Trophoblast cell (in vitro differentiated cells and primary cell): ENCODE measurements at regions not wholly inside any gene's neighbourhood (a gene's known extent, or its start where the extent isn't known, plus 50 kb on each side); places are given as distances from the start of the nearest gene placed in this dataset.

Source experiments
- DNase-seq, 2 donors: peaks; one replicate each; pipeline ENCODE4 v3.0.0-alpha.2; 2016
- H2AFZ ChIP-seq: 2 replicates; pipeline ENCODE4 v1.6.1; 2013; ENCODE audit warnings: low read length, moderate library complexity, mild to moderate bottlenecking; ENCODE audit not compliant: insufficient read depth, poor library complexity
- H2AK5ac ChIP-seq: 2 replicates; pipeline ENCODE4 v1.6.1; 2013; ENCODE audit warnings: mild to moderate bottlenecking, low read length
- H2BK120ac ChIP-seq: 2 replicates; pipeline ENCODE4 v1.6.1; 2013; ENCODE audit warnings: low read length, mild to moderate bottlenecking, moderate library complexity; ENCODE audit not compliant: insufficient read depth, poor library complexity
- H2BK12ac ChIP-seq: 2 replicates; pipeline ENCODE4 v1.6.1; 2013; ENCODE audit warnings: mild to moderate bottlenecking, low read length, moderate library complexity
- H2BK5ac ChIP-seq: 2 replicates; pipeline ENCODE4 v1.6.1; 2013; ENCODE audit warnings: low read length, low read depth, moderate library complexity, mild to moderate bottlenecking; ENCODE audit not compliant: poor library complexity
- H3K14ac ChIP-seq: 2 replicates; pipeline ENCODE4 v1.6.1; 2013; ENCODE audit warnings: mild to moderate bottlenecking, low read length
- H3K18ac ChIP-seq: 2 replicates; pipeline ENCODE4 v1.6.1; 2013; ENCODE audit warnings: mild to moderate bottlenecking, low read length
- H3K23ac ChIP-seq: 2 replicates; pipeline ENCODE4 v1.6.1; 2013; ENCODE audit warnings: low read length
- H3K27ac ChIP-seq: 2 replicates; pipeline ENCODE4 v1.5.1; 2013; ENCODE audit warnings: low read depth, mild to moderate bottlenecking, inconsistent platforms, low read length, moderate library complexity
- H3K27me3 ChIP-seq: 2 replicates; pipeline ENCODE4 v1.6.1; 2013; ENCODE audit warnings: inconsistent platforms, mild to moderate bottlenecking, low read length, moderate library complexity; ENCODE audit not compliant: insufficient read depth
- H3K36me3 ChIP-seq, 2 experiments: 1 replicate in 1 of 2; 2 replicates in 1 of 2; pipeline ENCODE4 v1.6.1; 2013; ENCODE audit warnings: low read length in 2 of 2, mild to moderate bottlenecking in 2 of 2, moderate library complexity in 1 of 2; ENCODE audit not compliant: insufficient read depth in 2 of 2, control insufficient read depth in 1 of 2
- H3K4ac ChIP-seq: 2 replicates; pipeline ENCODE4 v1.6.1; 2013; ENCODE audit warnings: low read depth, mild to moderate bottlenecking, low read length, moderate library complexity
- H3K4me1 ChIP-seq, 2 experiments: 1 replicate in 1 of 2; 2 replicates in 1 of 2; pipeline ENCODE4 v1.6.1; 2013; ENCODE audit warnings: low read length in 2 of 2, mild to moderate bottlenecking in 2 of 2, moderate library complexity in 1 of 2; ENCODE audit not compliant: insufficient read depth in 2 of 2, control insufficient read depth in 1 of 2
- H3K4me2 ChIP-seq: 2 replicates; pipeline ENCODE4 v1.6.1; 2013; ENCODE audit warnings: inconsistent platforms, mild to moderate bottlenecking, low read length, moderate library complexity
- H3K4me3 ChIP-seq: 2 replicates; pipeline ENCODE4 v1.5.1; 2013; ENCODE audit warnings: mild to moderate bottlenecking, low read depth, low read length, inconsistent platforms
- H3K79me1 ChIP-seq: one replicate; pipeline ENCODE4 v1.6.1; 2013; ENCODE audit warnings: low read length
- H3K79me2 ChIP-seq: 2 replicates; pipeline ENCODE4 v1.6.1; 2013; ENCODE audit warnings: low read length, mild to moderate bottlenecking; ENCODE audit not compliant: control insufficient read depth, insufficient read depth, poor library complexity
- H3K9ac ChIP-seq: 2 replicates; pipeline ENCODE4 v1.6.1; 2013; ENCODE audit warnings: mild to moderate bottlenecking, low read length
- H3K9me3 ChIP-seq: 2 replicates; pipeline ENCODE4 v1.6.1; 2013; ENCODE audit warnings: low read depth, mild to moderate bottlenecking, control low read depth, inconsistent platforms, low read length; ENCODE audit not compliant: insufficient read depth
- H4K12ac ChIP-seq: 2 replicates; pipeline ENCODE4 v1.6.1; 2013; ENCODE audit warnings: low read depth, mild to moderate bottlenecking, low read length, moderate library complexity
- H4K8ac ChIP-seq: 2 replicates; pipeline ENCODE4 v1.6.1; 2013; ENCODE audit warnings: low read depth, mild to moderate bottlenecking, low read length, moderate library complexity
- H4K91ac ChIP-seq: one replicate; pipeline ENCODE4 v1.6.1; 2013; ENCODE audit warnings: low read depth, mild to moderate bottlenecking, low read length, moderate library complexity
- WGBS: extraction: QIAGEN DNeasy Blood & Tissue Kit; methylation state at CpG from one replicate; pipeline ENCODE4 v1.1.7; 2013; ENCODE audit warnings: missing lambda C conversion rate; ENCODE audit not compliant: insufficient read length, insufficient coverage; ENCODE audit errors: extremely low coverage; 5-methylcytosine and 5-hydroxymethylcytosine counted together

GRCh38 chr4:27728892-27729291 lies 868.3 kb downstream of the STIM2 start:
- Histone ChIP-seq H3K4me2 (no peak overlapping the region), H3K4ac (no peak overlapping the region), H4K12ac (no peak overlapping the region), H3K79me1 (no peaks in the 10 kb centered on the region), H2AK5ac (no peak overlapping the region), H3K23ac (no peak overlapping the region), H2AFZ (no peak overlapping the region), H4K91ac (no peak overlapping the region), H2BK120ac (no peak overlapping the region), H2BK5ac (no peak overlapping the region), H3K36me3 (no peaks in the 10 kb centered on the region), H3K79me2 (no peaks in the 10 kb centered on the region), H3K9ac (no peak overlapping the region), H2BK12ac (no peak overlapping the region), H3K27me3 (no peaks in the 10 kb centered on the region), H3K4me3 (no peak overlapping the region), H3K9me3 (no peaks in the 10 kb centered on the region), H3K4me1 (no peaks in the 10 kb centered on the region), H4K8ac (no peak overlapping the region), H3K14ac (no peak overlapping the region), H3K27ac (no peak overlapping the region), H3K18ac (no peak overlapping the region)
- no CpG with 5 or more reads among the region's 3 CpGs for WGBS
- DNase-seq = no peak

DNA sequence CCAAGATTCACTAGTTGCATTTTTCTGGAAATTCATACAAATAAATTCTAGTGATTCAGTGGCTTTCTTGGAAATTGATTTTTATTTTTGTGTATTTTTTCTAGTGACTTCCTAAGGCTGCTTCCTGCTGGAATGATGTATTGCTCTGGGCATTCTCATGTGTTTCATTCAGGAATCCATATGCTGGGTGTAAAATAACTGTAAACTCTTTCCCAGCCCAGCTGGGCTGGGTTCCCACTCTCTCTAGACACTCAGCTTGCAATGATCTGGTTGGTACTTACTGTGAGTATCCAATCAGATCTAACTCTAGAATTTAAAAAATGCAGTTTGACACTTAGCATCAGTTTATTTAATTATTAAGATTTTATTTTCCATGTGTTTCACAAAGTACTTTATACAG lies 882.2 kb downstream of the STIM2 start:
- Histone ChIP-seq H3K18ac (no peak overlapping the region), H3K27ac (no peak overlapping the region), H2BK12ac (no peak overlapping the region), H3K4me1 (no peaks in the 10 kb centered on the region), H2AK5ac (no peak overlapping the region), H3K79me2 (no peaks in the 10 kb centered on the region), H4K12ac (no peak overlapping the region), H4K91ac (no peak overlapping the region), H3K9me3 (no peaks in the 10 kb centered on the region), H3K4me2 (no peak overlapping the region), H3K27me3 (no peaks in the 10 kb centered on the region), H4K8ac (no peak overlapping the region), H2BK120ac (no peak overlapping the region), H2AFZ (no peak overlapping the region), H3K4me3 (no peak overlapping the region), H3K9ac (no peak overlapping the region), H2BK5ac (no peak overlapping the region), H3K23ac (no peak overlapping the region), H3K4ac (no peak overlapping the region), H3K79me1 (no peaks in the 10 kb centered on the region), H3K14ac (no peak overlapping the region), H3K36me3 (no peaks in the 10 kb centered on the region)
- no peak for DNase-seq

- Histone ChIP-seq H4K12ac (no peak overlapping the region), H3K27ac (no peak overlapping the region), H2AK5ac (no peak overlapping the region), H4K91ac (no peak overlapping the region), H3K4me1 (no peaks in the 10 kb centered on the region), H3K79me2 (no peaks in the 10 kb centered on the region), H3K27me3 (no peaks in the 10 kb centered on the region), H3K4ac (no peak overlapping the region), H3K23ac (no peak overlapping the region), H3K4me3 (no peak overlapping the region), H3K14ac (no peak overlapping the region), H2AFZ (no peak overlapping the region), H2BK120ac (no peak overlapping the region), H2BK12ac (no peak overlapping the region), H3K36me3 (no peaks in the 10 kb centered on the region), H3K4me2 (no peak overlapping the region), H2BK5ac (no peak overlapping the region), H3K18ac (no peak overlapping the region), H4K8ac (no peak overlapping the region), H3K79me1 (no peaks in the 10 kb centered on the region), H3K9ac (no peak overlapping the region), H3K9me3 (no peaks in the 10 kb centered on the region)
- WGBS = no CpG with 5 or more reads among the region's 11 CpGs
- DNase-seq = no peak
Observed at GRCh38 chr4:27759611-27760575, 899.3 kb downstream of the STIM2 start.

DNA sequence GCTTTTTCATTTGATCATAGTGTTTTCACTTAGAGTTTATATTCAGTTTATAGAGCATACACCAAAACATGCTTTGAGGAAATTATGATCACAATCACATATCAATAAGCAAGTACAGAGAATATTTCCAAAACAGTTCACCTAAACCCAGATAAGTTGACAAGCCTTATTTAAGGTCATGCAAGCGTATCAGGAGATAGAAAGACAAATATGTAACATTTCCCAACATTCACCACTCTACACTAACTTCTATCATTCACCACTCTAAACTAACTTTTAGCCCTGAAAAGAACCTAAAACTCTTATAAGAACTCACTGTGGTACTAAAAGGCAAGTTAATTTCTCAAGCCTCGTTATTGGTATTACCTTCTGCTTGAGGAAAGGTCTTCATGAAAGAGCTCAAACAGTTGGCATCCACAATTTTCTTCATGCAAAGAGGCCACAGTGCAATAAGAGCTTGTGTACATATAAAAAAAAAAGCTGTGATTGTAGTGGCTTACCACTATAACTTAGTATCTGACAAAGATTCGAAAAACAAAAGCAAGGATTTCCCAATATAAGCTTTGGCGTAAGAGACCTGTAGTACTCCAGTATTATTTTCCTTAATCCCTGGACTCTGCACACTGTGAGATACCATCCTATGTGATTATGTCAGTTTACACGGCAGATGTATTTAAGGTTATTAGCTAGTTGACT lies 903.3 kb downstream of the STIM2 start:
- DNase-seq = no peak
- Histone ChIP-seq H3K18ac (no peak overlapping the region), H3K79me1 (no peaks in the 10 kb centered on the region)

More for the DNA sequence above, 903.3 kb downstream of the STIM2 start:
- Histone ChIP-seq H4K8ac (no peak overlapping the region), H3K9ac (no peak overlapping the region), H3K4me2 (no peak overlapping the region), H4K12ac (no peak overlapping the region), H3K27ac (no peak overlapping the region), H3K4ac (no peak overlapping the region), H2BK5ac (no peak overlapping the region), H2BK120ac (no peak overlapping the region), H3K4me3 (no peak overlapping the region), H3K79me2 (no peaks in the 10 kb centered on the region), H3K27me3 (no peaks in the 10 kb centered on the region), H3K36me3 (no peaks in the 10 kb centered on the region), H3K9me3 (no peaks in the 10 kb centered on the region), H3K4me1 (no peaks in the 10 kb centered on the region), H2AK5ac (no peak overlapping the region), H3K14ac (no peak overlapping the region), H2BK12ac (no peak overlapping the region), H3K23ac (no peak overlapping the region), H2AFZ (no peak overlapping the region), H4K91ac (no peak overlapping the region)
- WGBS = no CpG with 5 or more reads among the region's 5 CpGs
